GM23338 (cell line): ENCODE measurements at regions not wholly inside any gene's neighbourhood (a gene's known extent, or its start where the extent isn't known, plus 50 kb on each side); places are given as distances from the start of the nearest gene placed in this dataset.

Experiments used
- CREB1 ChIP-seq: fragments of 250-450 bp; sonication (Bioruptor Pico); IDR thresholded peaks from 2 replicates; pipeline ENCODE4 v1.5.0; 2020; ENCODE audit warnings: low read depth, mild to moderate bottlenecking, moderate library complexity
- EZH2 ChIP-seq: fragments of 200-600 bp; sonication (generic); IDR thresholded peaks from one replicate; pipeline ENCODE4 v1.8.0; 2017; ENCODE audit warnings: antibody characterized with exemption, mild to moderate bottlenecking, low read depth; ENCODE audit not compliant: unreplicated experiment
- EZH2phosphoT487 ChIP-seq: fragments of 200-600 bp; sonication (generic); IDR thresholded peaks from one replicate; pipeline ENCODE4 v1.8.1; 2018; ENCODE audit warnings: antibody characterized with exemption; ENCODE audit not compliant: unreplicated experiment
- REST ChIP-seq: IDR thresholded peaks from one replicate; pipeline ENCODE4 v1.6.1; 2018; ENCODE audit warnings: antibody characterized with exemption; ENCODE audit not compliant: unreplicated experiment
- STAT1 ChIP-seq: IDR thresholded peaks from one replicate; pipeline ENCODE4 v1.6.1; 2016; ENCODE audit warnings: antibody characterized with exemption; ENCODE audit not compliant: unreplicated experiment
- ZNF114 ChIP-seq: fragments of 250-450 bp; sonication (Bioruptor Pico); IDR thresholded peaks from 2 replicates; pipeline ENCODE4 v1.5.0; 2020; ENCODE audit warnings: mild to moderate bottlenecking, moderate library complexity
- ZNF462 ChIP-seq: fragments of 250-450 bp; sonication (Bioruptor Pico); IDR thresholded peaks from 2 replicates; pipeline ENCODE4 v1.5.0; 2020; ENCODE audit warnings: mild to moderate bottlenecking, moderate library complexity

GRCh38 chr2:18797133-18797845 lies 207.9 kb upstream of the NT5C1B start (continued):
- TF ChIP-seq ZNF462 (CRISPR knock-in tag), result no peak
- TF ChIP-seq STAT1, result no peak
- no peak for TF ChIP-seq EZH2
- TF ChIP-seq REST, result no peak
- no peak for TF ChIP-seq ZNF114 (CRISPR knock-in tag)
- TF ChIP-seq CREB1 (CRISPR knock-in tag), result no peak
- no peak for TF ChIP-seq EZH2phosphoT487
